Dedifferentiated amniotic fluid mesenchymal stem cell (primary cell): ENCODE measurements at regions not wholly inside any gene's neighbourhood (a gene's known extent, or its start where the extent isn't known, plus 50 kb on each side); places are given as distances from the start of the nearest gene placed in this dataset.
"Not testable (repeated sequence)": the region's sequence is repeated elsewhere in the genome, so short reads cannot be mapped to it uniquely, and the experiment has no call there.

Experiments
- DNase-seq: peaks from one replicate; pipeline ENCODE4 v3.0.0-alpha.2; 2016; ENCODE audit errors: extremely low spot score

DNA sequence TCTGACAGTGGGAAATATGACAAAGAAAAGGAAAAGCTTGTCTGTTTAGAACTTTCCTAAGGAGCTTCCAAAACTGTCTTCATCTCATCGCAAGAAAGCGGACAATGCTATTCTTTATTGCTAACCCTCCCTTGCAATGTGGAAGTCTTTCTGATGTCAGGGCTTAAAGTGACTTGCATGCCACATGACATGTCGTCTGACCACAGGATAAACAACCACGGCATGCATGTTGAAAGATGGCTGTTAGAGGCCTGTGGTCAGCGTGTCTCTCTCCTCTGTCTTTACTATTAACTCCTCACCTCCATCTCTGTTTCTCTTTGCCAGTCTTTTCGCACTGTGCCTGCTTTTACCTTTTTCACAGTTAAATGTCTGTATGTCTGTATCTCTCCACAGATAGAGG, 389.8 kb downstream of the LNPK start:
- no peak for DNase-seq

DNA sequence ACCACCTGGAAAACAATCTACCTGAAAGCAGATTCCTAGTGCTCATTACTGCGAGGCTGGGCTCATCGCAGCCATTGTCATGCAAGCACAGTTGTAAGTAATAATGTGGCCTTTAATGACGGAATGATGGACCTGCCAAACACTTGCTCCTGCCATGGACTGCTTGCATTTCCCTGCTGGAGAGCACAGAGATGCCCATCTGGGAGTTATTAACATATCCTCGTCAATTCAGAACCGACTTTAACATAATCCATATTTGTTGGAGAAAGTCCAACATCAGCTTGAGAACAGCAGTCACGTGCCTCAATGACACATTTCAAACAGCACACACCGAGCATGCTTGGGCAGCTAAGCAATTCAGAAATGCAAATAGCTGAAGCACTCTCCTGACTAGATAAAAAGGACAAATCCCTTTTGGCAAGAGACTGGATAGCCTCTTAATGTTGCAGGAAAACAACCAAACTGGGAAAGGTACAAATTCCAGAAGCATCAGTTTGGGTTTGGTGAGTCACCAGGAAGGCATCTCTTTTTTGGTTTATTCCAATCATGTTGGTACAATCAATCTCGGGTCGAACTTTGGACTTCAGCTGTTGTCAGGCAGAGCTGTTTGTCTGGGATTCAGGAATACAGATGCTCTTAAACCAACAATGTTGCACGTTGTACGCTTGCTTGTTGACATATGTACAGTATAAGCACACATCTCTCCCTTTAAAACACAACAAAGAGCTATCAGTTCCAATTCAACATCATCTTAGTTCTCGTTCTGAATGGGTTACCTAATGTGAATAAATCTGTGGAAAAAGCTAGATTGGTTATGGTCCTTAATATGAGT, 395.8 kb downstream of the LNPK start:
- peak; percentile 69 for DNase-seq

DNA sequence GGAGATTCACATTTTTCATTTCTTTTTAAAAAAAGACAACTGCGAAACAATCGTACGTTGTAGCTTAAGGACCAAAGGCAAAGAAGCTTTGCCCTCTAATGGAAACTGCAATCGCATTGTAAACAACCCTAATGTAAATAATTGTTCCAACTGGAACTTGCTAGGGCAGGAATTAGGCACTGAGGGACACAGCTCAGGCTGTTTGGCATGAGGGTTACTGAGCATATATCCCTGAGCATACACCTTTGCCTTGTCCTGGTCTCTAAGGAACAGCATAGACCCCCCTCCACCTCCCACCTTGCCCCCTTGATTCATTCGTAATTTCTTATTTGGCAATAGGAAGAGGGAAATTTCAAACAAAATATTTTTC, 396.4 kb downstream of the LNPK start:
- no peak for DNase-seq

DNA sequence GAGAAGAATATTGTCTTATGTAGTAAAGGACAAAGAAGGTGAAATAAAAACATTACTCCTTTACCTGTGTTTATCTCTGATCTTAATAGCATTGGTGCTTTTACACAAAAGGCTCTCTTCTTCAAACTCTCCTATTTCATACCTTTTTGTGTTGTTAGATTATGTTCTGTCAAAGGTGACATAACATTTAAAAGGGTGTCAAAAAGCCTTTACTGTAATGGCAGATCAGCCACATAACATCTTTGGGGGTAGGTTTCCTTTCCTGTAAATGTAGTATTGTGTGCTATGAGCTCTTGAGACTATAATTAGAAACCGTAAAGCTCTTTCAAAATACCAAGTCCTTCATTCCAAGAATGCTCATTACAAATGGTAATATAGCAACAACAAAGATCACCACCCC, 400.1 kb downstream of the LNPK start:
- DNase-seq, result no peak

DNA sequence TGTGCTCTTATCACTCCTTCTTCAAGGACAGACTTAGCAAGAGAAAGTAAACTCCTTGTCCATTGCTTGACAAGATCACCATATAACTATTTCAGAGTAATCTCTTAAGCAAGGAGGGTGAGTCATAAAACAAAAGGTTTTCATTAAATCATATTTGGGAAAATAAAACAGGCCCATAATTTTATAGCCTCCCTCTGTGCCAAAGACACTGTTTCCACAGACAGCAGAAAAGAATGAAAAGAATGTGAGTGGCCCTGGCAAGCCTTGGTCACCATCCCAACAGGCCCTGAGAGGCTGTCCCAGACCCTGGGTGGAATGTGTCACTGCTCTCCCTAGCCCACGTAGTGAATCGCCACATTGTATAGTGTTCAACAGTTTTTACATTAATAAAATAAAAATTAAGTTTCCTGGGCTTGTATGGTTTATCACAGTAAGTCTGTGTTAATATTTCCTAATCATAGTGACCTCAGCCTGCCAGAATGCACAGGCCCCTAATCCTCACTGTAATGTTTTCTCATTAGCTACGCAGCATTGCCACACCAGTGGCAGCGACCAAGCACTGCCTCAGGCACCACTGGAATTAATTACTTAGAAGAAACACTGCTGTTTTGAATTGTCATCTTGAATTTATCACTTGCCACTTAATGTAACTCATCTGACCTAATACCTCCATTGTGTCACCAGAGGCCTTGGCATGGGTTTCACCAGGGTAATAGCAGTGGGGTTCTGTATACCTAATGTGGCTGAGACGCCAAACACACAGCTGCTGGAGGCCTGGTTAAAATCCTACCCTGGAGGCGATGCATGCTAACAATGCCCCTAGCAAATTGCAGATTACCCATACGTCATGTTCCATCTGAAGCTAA, 401.9 kb downstream of the LNPK start:
- DNase-seq, result peak; percentile 85

DNA sequence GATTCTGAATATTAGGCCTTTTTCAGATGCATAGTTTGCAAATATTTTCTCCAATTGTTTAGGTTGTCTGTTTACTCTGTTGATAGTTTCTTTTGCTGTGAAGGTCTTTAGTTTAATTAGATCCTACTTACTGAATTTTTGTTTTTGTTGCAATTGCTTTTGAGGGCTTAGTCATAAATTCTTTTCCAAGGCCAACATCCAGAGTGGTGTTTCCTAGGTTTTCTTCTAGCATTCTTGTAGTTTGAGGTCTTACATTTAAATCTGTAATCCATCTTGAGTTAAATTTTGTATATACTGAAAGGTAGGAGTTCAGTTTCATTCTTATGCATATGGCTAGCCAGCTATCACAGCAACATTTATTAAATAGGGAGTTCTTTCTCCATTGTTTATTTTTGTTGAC, 404.8 kb downstream of the LNPK start:
- DNase-seq, result peak; percentile 58

DNA sequence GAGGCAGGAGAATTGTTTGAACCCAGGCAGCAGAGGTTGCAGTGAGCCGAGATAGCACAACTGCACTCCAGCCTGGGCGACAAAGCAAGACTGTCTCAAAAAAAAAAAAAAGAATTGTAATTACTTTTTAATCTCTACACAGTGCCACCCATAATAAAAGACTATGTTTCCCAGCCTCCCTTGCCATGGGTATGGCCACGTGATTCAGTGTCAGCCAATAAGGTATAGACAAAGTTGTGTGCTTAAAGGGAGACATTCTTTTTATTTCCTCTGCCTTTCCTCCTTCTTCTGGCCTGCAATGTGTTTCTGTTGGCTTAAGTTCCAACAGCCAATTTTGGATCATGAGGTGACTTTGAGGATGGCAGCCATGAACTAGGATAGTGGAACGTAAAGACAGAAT, 406.9 kb downstream of the LNPK start:
- no peak for DNase-seq

DNA sequence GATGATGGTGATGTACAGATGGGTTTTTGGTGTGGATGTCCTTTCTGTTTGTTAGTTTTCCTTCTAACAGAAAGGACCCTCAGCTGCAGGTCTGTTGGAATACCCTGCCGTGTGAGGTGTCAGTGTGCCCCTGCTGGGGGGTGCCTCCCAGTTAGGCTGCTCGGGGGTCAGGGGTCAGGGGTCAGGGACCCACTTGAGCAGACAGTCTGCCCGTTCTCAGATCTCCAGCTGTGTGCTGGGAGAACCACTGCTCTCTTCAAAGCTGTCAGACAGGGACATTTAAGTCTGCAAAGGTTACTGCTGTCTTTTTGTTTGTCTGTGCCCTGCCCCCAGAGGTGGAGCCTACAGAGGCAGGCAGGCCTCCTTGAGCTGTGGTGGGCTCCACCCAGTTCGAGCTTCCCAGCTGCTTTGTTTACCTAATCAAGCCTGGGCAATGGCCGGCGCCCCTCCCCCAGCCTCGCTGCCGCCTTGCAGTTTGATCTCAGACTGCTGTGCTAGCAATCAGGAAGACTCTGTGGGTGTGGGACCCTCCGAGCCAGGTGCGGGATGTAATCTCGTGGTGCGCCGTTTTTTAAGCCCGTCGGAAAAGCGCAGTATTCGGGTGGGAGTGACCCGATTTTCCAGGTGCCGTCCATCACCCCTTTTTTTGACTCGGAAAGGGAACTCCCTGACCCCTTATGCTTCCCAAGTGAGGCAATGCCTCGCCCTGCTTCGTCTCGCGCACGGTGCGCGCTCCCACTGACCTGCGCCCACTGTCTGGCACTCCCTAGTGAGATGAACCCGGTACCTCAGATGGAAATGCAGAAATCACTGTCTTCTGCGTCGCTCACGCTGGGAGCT, 408.2 kb downstream of the LNPK start:
- not testable (repeated sequence) for DNase-seq

DNA sequence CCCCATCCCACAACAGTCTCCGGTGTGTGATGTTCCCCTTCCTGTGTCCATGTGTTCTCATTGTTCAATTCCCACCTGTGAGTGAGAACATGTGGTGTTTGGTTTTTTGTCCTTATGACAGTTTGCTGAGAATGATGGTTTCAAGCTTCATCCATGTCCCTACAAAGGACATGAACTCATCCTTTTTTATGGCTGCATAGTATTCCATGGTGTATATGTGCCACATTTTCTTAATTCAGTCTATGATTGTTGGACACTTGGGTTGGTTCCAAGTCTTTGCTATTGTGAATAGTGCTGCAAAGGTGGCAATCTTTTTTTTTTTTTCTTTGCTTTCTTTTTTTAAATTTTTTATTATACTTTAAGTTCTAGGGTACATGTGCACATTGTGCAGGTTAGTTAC, 406.7 kb upstream of the ATP5MC3 start:
- DNase-seq, result not testable (repeated sequence)

DNA sequence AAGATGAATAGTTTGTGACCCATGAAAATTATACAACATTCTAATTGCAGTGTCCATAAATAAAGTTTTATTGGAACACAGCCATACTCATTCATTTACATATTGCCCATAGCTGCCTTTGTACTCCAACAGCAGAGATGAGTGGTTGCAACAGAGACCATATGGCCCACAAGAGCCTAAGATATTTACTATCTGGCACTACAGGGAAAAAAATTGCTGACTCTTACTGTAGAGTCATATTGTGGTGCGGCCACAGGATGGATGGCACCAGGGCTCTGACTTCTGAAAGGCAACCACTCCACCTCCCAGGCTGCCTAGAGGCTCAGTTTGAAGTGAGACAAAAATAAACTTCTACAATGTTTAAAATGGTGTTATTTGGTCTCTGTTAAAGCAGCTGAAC, 404.0 kb upstream of the ATP5MC3 start:
- DNase-seq, result no peak

DNA sequence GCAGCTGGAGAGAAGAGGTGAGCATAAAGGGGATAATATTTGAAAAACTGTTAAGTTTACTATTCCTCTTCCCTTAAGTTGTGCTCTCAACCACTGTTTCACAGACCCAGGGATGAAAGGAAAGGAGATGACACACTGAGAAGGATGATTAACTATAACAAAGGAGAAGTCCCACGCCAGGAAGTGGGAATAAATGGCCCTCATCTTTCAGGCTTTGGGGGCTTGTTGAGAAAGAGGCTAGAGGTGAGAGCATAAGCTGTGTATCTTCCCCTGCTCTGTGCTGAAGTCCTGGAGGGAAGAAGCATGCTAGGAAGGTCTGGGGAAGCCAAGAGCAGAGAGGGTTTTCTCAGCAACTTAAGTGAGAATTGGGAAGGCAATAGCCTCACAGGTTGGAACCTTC, 399.1 kb upstream of the ATP5MC3 start:
- DNase-seq, result no peak

DNA sequence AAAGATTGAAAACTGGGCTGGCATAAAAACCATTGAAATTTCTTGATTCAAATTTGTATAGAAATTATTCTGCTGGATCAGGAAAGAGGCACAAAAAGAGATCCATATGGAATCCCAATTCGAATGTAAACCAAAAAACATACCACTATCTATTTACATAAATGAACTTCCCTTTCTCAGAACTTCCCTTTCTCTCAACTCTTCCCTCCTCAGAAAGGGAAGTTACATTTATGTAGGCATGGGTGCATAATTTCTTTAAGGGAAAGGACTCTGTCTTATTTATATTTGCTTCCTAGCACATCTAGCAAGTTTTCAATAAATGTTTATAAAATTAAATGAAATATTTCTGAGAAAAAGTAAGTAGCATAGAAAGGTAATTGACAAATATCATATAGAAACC, 398.1 kb upstream of the ATP5MC3 start:
- no peak for DNase-seq

DNA sequence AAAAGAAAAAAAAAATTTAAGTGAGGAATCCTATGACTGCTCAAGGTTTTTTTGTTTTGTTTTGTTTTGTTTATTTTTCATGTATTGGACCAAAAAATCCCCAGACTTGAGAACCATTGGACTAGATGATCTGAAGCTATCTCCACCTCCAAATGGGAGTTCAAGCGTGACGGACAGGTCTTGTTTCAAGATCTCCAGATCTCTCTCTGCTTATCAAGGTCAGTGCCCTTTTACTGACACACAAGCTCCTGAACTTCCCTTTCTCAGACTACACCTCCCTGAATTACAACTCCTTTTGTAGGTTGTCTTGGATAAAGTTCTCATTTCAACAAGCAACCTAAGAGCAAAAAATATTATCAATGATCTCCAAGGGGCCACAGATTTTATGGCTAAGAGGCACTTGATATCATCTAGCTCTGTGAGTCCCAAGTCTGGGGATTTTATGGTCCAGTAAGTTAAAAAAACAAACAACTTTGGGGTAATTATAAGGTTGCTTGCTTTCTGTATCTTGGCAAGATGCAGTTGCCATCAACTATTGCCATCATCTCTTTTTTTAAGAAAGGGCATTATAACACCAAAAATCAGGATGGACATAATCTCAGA, 396.0 kb upstream of the ATP5MC3 start:
- DNase-seq, result no peak

DNA sequence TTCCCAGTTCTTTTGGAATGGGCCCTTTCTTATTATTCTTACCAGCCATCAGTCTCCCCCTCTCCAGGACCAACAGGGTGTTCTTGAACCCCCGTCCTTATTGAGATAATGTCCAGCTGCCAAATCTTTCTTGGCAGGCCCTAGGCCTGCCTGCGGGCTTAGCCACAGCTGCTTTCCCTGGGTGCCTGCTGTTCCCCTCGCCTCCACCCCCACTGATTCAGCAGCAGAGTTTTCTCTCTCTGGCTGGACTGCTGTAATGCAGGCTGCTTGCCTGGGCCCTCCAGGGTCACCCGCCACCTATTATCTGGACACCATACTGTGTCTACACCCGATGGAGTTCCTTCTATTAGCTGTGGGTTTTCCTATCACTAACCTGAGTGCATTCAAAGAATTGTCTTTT, 395.4 kb upstream of the ATP5MC3 start:
- no peak for DNase-seq

DNA sequence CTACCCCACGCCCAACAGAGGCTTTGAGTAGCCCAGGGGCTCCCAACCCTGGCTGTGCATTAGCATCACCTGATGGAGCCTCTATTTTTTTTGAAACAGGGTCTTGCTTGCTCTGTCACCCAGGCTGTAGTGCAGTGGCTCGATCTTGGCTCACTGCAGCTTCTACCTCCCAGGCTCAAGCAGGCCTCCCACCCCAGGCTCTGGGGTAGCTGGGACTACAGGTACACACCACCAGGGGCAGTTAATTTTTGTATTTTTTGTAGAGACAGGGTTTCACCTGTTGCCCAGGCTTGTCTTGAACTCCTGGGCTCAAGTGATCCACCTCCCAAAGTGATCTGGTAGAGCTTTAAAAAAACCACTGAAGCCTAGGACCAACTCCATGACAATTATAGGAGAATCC, 394.8 kb upstream of the ATP5MC3 start:
- no peak for DNase-seq

DNA sequence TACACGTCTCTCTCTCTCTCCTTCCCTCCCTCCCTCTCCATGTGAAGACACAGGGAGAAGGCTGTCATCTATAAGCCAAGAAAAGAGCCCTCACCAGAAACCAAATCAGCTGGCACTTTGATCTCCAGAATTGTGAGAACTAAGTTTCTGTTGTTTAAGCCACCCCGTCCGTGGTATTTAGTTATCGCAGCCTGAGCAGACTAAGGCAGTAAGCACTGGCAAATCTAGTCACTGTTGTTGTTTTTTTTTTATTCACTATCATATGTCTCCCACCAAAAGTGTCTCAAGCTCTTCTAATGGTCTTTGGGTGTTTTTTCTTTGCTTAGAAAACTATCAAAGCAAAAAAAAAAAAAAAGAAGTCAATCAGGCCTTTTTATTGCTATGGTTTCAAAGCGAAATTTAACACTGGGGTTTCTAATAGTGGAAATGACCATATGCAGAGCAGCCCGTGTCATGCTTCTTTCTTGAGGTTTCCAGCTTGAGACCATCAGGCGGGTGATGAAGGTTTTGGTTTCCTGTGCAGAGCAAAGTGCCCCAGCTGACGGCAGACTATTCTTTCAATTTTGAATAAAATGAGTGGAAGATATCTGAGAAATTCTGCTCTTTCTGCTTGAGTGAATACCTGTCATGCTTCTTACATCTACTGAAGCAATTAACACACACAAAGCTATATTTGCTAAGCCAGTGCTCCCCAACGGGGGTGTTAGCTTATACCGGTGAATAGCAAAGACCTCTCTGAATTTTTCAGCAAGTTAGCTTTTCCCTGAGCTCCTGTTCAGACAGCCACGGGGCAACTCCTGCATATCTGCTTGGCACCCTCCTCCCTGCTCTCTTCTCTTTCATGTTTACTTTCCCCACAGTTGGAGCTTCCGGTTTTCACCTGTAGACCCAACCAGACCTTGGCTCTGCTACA, 394.1 kb upstream of the ATP5MC3 start:
- DNase-seq, result no peak

DNA sequence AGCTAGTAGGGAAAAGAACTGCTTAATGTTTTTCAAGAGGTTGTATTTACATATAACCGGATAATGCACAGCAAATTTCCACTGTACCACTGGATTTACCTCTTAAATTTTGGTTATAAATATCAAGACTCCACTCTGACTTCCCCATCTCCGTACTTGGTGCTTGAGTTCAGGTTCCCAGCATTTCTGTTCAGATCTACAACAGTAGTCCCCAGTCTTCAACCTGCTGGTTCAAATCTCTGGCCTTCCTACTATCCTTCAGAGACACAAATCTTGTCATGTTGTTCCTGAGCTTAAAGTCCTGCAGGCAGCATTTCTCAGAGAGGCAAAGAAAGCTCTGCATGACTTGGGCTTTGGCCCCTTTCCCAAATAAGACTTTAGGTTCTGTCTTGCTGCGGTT, 392.6 kb upstream of the ATP5MC3 start:
- DNase-seq, result no peak

DNA sequence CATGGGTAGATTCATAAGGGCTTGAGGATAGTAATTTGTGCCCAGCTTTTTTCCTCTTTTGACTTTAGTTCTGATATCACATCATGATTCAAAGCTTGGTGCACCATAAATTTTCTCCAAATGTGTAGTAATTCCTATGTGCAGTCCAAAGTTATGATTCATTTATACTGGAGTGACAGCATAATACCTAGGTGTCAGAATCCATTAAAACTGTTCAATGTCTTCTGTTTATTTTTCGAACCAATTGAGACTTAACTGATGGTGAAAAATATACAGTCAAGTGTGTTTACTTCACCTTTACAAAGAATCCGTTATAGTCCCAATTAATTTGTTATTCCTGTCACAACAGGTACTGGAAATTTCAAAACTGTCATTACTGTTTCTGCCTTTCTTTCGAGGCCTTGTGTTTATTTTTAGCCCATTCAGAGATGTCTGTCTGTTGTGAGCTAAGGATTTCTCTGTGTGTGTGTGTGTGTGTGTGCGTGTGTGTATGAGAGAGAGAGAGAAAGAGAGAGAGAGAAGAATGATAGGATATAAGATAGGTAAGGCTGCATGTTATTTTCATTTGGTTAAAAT, 389.7 kb upstream of the ATP5MC3 start:
- no peak for DNase-seq

DNA sequence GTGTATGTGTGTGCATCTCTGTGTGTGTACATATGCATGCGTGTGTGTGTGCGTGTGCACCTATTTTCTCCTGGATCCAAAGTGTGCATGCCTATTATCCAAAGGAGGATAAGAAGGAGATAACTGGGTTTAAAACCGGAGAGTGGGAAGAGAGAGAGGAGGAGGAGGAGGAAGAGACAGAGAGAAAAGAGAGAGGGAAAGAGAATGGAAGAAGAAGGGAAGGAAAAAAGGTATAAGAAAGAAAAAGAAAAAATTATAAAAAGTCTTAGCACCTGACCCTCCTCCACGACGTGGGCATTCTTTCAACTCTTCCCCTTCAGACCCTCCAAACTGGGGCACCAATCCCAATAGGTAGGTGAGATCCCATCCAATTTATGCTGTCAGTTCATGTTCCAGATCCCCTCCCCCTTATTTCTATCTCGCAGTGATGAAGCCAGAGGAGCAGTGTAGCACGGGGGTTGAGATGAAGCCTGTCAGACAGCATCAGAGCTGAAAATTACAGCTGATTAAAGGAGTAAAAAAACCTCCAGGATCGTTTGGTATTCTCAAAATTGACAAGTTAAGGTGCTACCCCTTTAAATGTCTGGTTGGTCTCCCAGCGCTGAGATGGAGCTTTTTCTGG, 386.7 kb upstream of the ATP5MC3 start:
- no peak for DNase-seq
